HCT116 (cell line): ENCODE measurements at regions not wholly inside any gene's neighbourhood (a gene's known extent, or its start where the extent isn't known, plus 50 kb on each side); places are given as distances from the start of the nearest gene placed in this dataset.

Experiments used
- ATAC-seq: fragments of 200-7000 bp; cut with Tn5 transposase; 2 replicates; pipeline ENCODE4 v1.9.1; 2020; ENCODE audit warnings: mild to moderate bottlenecking, moderate library complexity
- BruUV-seq: library from RNA; stranded (reverse); fragments of 400-500 nt; replicated peaks from 2 replicates; lab custom pipeline; 2021; lab: Mats Ljungman, UMichigan
- CTCF ChIA-PET: fragments of 300-600 bp; sonication (Branson Sonifier 250); formaldehyde crosslinking; loops from one replicate; lab custom pipeline; 2021; ENCODE audit warnings: antibody characterized with exemption; lab: Charles Lee
- POLR2A ChIA-PET: fragments of 300-600, 350-600 bp; sonication (Branson Sonifier 250); formaldehyde crosslinking; loops from one replicate; lab custom pipeline; 2021; ENCODE audit warnings: antibody characterized with exemption; lab: Charles Lee
- RAD21 ChIA-PET, 2 experiments: fragments of 300-600 bp; sonication (Branson Sonifier 250); formaldehyde crosslinking; loops; one replicate each; lab custom pipeline; 2023; ENCODE audit warnings: low total read pairs in 2 of 2; ENCODE audit not compliant: uncharacterized antibody in 2 of 2, unreplicated experiment in 2 of 2, low non-redundant PET in 1 of 2; lab: Charles Lee
- DNase-seq: peaks from one replicate; pipeline ENCODE4 v3.0.0-alpha.2; 2010; ENCODE audit warnings: low read depth, low spot score
- H2AFZ ChIP-seq: fragments of 200-600 bp; shearing (Covaris generic), sonication (generic); 2 replicates; pipeline ENCODE4 v1.6.1; 2017; ENCODE audit warnings: low read depth, mixed run types, mixed read lengths, antibody characterized with exemption, low read length; ENCODE audit not compliant: poor library complexity, severe bottlenecking
- H3K27ac ChIP-seq: 2 replicates; pipeline ENCODE4 v1.5.1; 2012; ENCODE audit warnings: low read depth, low read length
- H3K27me3 ChIP-seq: fragments of 200-600 bp; sonication (generic); 2 replicates; pipeline ENCODE4 v1.6.1; 2016; ENCODE audit warnings: mixed run types, low read length, mixed read lengths; ENCODE audit not compliant: insufficient read depth
- H3K36me3 ChIP-seq, 2 experiments: fragments of 200-500 bp in 1 of 2; fragments of 200-600 bp in 1 of 2; sonication (Bioruptor generic) in 1 of 2; sonication (generic) in 1 of 2; 2 replicates each; pipeline versions ENCODE4 v1.5.1 to v1.6.1; 2014 to 2016; ENCODE audit warnings: low read length in 2 of 2, inconsistent platforms in 1 of 2, mixed read lengths in 1 of 2, mixed run types in 1 of 2; ENCODE audit not compliant: insufficient read depth in 2 of 2, control insufficient read depth in 1 of 2
- H3K4me1 ChIP-seq, 2 experiments: fragments of 200-600 bp in 1 of 2; sonication (generic) in 1 of 2; 2 replicates each; pipeline versions ENCODE4 v1.5.1 to v1.6.1; 2012 to 2017; ENCODE audit warnings: low read length in 2 of 2, inconsistent platforms in 1 of 2, mild to moderate bottlenecking in 1 of 2, mixed read lengths in 1 of 2, mixed run types in 1 of 2, moderate library complexity in 1 of 2; ENCODE audit not compliant: insufficient read depth in 2 of 2, control insufficient read depth in 1 of 2
- H3K4me2 ChIP-seq: fragments of 200-600 bp; sonication (generic); 2 replicates; pipeline ENCODE4 v1.6.1; 2017; ENCODE audit warnings: mixed run types, low read length, mixed read lengths
- H3K4me3 ChIP-seq, 2 experiments: fragments of 200-600 bp in 1 of 2; sonication (generic) in 1 of 2; replicated peaks in 1 of 2; 2 replicates each; pipeline ENCODE4 v1.5.1; 2011 to 2016; ENCODE audit warnings: low read length in 2 of 2, control low read depth in 1 of 2, low read depth in 1 of 2, mild to moderate bottlenecking in 1 of 2, mixed read lengths in 1 of 2, mixed run types in 1 of 2
- H3K79me2 ChIP-seq: fragments of 200-600 bp; sonication (generic); 2 replicates; pipeline ENCODE4 v1.6.1; 2017; ENCODE audit warnings: mild to moderate bottlenecking, mixed run types, low read length, moderate library complexity, mixed read lengths; ENCODE audit not compliant: insufficient read depth
- H3K9ac ChIP-seq: fragments of 200-600 bp; sonication (generic); 2 replicates; pipeline ENCODE4 v1.6.1; 2016; ENCODE audit warnings: low read length, mixed read lengths
- H3K9me2 ChIP-seq: fragments of 200-600 bp; sonication (generic), shearing (Covaris generic); 2 replicates; pipeline ENCODE4 v1.6.1; 2017; ENCODE audit warnings: mixed run types, mild to moderate bottlenecking, moderate library complexity; ENCODE audit not compliant: insufficient read depth
- H3K9me3 ChIP-seq, 2 experiments: fragments of 200-500 bp in 1 of 2; fragments of 200-600 bp in 1 of 2; sonication (Bioruptor generic) in 1 of 2; sonication (generic) in 1 of 2; 2 replicates each; pipeline ENCODE4 v1.6.1; 2014 to 2017; ENCODE audit warnings: low read length in 2 of 2, mixed read lengths in 2 of 2, inconsistent platforms in 1 of 2, low read depth in 1 of 2, mild to moderate bottlenecking in 1 of 2, mixed run types in 1 of 2, moderate library complexity in 1 of 2; ENCODE audit not compliant: control insufficient read depth in 1 of 2, insufficient read depth in 1 of 2
- H4K20me1 ChIP-seq: fragments of 200-600 bp; sonication (generic), shearing (Covaris generic); 2 replicates; pipeline ENCODE4 v1.6.1; 2017; ENCODE audit warnings: mixed run types, mild to moderate bottlenecking, moderate library complexity; ENCODE audit not compliant: insufficient read depth
- CTCF ChIP-seq, 3 experiments: fragments of 200-600 bp in 1 of 3; sonication (generic) in 1 of 3; IDR thresholded peaks in 2 of 3; conservative IDR thresholded peaks in 1 of 3; 2 replicates each; pipeline ENCODE4 v1.5.1; 2012 to 2017; ENCODE audit warnings: low read depth in 2 of 3, low read length in 2 of 3, antibody characterized with exemption in 1 of 3, borderline replicate concordance in 1 of 3, control low read depth in 1 of 3, mild to moderate bottlenecking in 1 of 3, mixed read lengths in 1 of 3, mixed run types in 1 of 3, moderate library complexity in 1 of 3; ENCODE audit not compliant: insufficient read depth in 1 of 3
- EGR1 ChIP-seq: IDR thresholded peaks from 2 replicates; pipeline ENCODE4 v1.6.1; 2012; ENCODE audit warnings: low read depth
- EZH2 ChIP-seq: fragments of 200-600 bp; sonication (generic); IDR thresholded peaks from 2 replicates; pipeline ENCODE4 v1.6.1; 2017; ENCODE audit warnings: antibody characterized with exemption, mixed run types
- MAX ChIP-seq: IDR thresholded peaks from 2 replicates; pipeline ENCODE4 v1.6.1; 2012
- RAD21 ChIP-seq: IDR thresholded peaks from 2 replicates; pipeline ENCODE4 v1.6.1; 2012; ENCODE audit warnings: low read depth, mild to moderate bottlenecking
- REST ChIP-seq: IDR thresholded peaks from 2 replicates; pipeline ENCODE4 v1.6.1; 2012; ENCODE audit warnings: low read depth
- ZBTB33 ChIP-seq: IDR thresholded peaks from 2 replicates; pipeline ENCODE4 v1.6.1; 2011; ENCODE audit warnings: mild to moderate bottlenecking, low read length, moderate library complexity; ENCODE audit not compliant: insufficient replicate concordance; ENCODE audit errors: extremely low read depth
- intact Hi-C: fragments of 100-400 bp; cut with micrococcal nuclease; formaldehyde crosslinking; loops from 2 replicates; pipeline ENCODE4 v1.10.0; 2022

- ATAC-seq (no peak), DNase-seq (no peak)
- no TSS peak for BruUV-seq
- H3K4me3 ChIP-seq, result no peak overlapping the region
- no peaks in the 10 kb centered on the region for H3K27me3 ChIP-seq
- no peaks in the 10 kb centered on the region for H4K20me1 ChIP-seq
- no peak overlapping the region for H3K9ac ChIP-seq
- intact Hi-C loops, result loop anchor here (5.0 kb wide), 1 partner anchor 1097 kb away; no protein-coding TSS in a partner anchor
- no peaks in the 10 kb centered on the region for H3K79me2 ChIP-seq
- no peaks in the 10 kb centered on the region for H3K9me2 ChIP-seq
- CTCF ChIA-PET, result interaction anchor here (0.7 kb wide), 1 partner anchor 68 kb away, joined by 3 read pairs; no protein-coding TSS in a partner anchor
- H3K36me3 ChIP-seq, result no peaks in the 10 kb centered on the region
- H3K9me3 ChIP-seq, result no peaks in the 10 kb centered on the region
- no peak overlapping the region for H3K27ac ChIP-seq
- RAD21 ChIA-PET, result interaction anchor here in 1 of 2 experiments (0.7 kb wide), 1 partner anchor 442 kb away, joined by 3 read pairs; no protein-coding TSS in a partner anchor
- TF ChIP-seq EZH2 (no peak), MAX (no peak)
- POLR2A ChIA-PET, result no interaction called here
- H2AFZ ChIP-seq, result no peak overlapping the region
- no peak overlapping the region for H3K4me2 ChIP-seq
- H3K4me1 ChIP-seq, result peaks cover 3 to 9% of the 10 kb centered on the region in 2 experiments; a peak in 3 of 4 replicates
Measured at GRCh38 chr4:121253961-121254360, 89.8 kb upstream of the TNIP3 start.

GRCh38 chr4:121252224-121252806, 88.2 kb upstream of the TNIP3 start:
- Histone ChIP-seq H3K27ac (no peak overlapping the region), H4K20me1 (no peaks in the 10 kb centered on the region), H3K9me2 (no peaks in the 10 kb centered on the region), H2AFZ (peak overlapping the region; percentile 58), H3K9me3 (no peaks in the 10 kb centered on the region), H3K9ac (no peak overlapping the region), H3K27me3 (no peaks in the 10 kb centered on the region), H3K36me3 (no peaks in the 10 kb centered on the region), H3K4me2 (no peak overlapping the region), H3K79me2 (no peaks in the 10 kb centered on the region), H3K4me3 (no peak overlapping the region), H3K4me1 (peaks cover 3 to 9% of the 10 kb centered on the region in 2 experiments; a peak in 3 of 4 replicates)
- ATAC-seq (peak; percentile 96), DNase-seq (peak; percentile 48)
- peak; percentile 67 for TF ChIP-seq RAD21
- TF ChIP-seq EGR1, result no peak
- no peak for TF ChIP-seq REST
- TF ChIP-seq CTCF (IDR thresholded peaks at IDR 0.05 in 2 of 3, conservative IDR thresholded peaks at IDR 0.05 in 1 of 3; ENCODE audit: borderline replicate concordance in 1 of 3, insufficient read depth in 1 of 3, low read depth in 2 of 3, low read length in 2 of 3), result peak; percentile 59 to 86 (median 81); a peak in 5 of 6 replicates
- no peak for TF ChIP-seq ZBTB33
- POLR2A ChIA-PET, result no interaction called here
- intact Hi-C loops, result loop anchor here (1.0 to 5.0 kb wide), 2 partner anchors 60 to 1095 kb away; no protein-coding TSS in a partner anchor
- RAD21 ChIA-PET, result interaction anchor here in 1 of 2 experiments (1.8 kb wide), 1 partner anchor 10 kb away, joined by 4 read pairs; no protein-coding TSS in a partner anchor
- BruUV-seq, result no TSS peak
- CTCF ChIA-PET, result interaction anchor here (0.6 to 3.8 kb wide), 10 partner anchors 9 to 1162 kb away, joined by 3 to 33 read pairs (median 3); no protein-coding TSS in a partner anchor
